ENCODE measurements at regions not wholly inside any gene's neighbourhood (a gene's known extent, or its start where the extent isn't known, plus 50 kb on each side); places are given as distances from the start of the nearest gene placed in this dataset.
"Not testable (repeated sequence)": the region's sequence is repeated elsewhere in the genome, so short reads cannot be mapped to it uniquely, and the experiment has no call there.

- DNase-seq = not testable (repeated sequence)
Observed at GRCh38 chr4:77527900-77528299, 77.7 kb upstream of the CXCL13 start.

DNA sequence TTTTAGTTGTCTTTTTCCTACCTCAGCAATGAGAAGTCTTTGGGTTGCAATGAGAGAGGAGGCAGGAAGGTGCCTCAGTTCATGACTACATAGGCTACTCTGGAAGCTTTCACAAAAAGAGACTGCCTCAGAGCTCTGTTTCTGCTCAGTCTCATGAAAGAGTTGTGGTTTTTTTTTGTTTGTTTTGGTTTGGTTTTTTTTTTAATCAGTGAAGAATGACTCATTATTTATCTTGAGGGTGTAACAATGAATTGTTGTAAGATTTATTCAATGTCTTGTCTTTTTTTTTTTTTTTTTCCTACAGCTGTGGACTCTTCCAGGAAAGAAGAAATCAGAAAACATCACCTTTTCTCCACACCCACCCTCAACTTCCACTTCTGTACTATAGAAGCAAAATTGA lies 67.5 kb upstream of the CXCL13 start:
- DNase-seq = peak; percentile 38

- DNase-seq = peak; percentile 5
Observed at GRCh38 chr4:77538574-77539157, 67.0 kb upstream of the CXCL13 start.
